ENCODE measurements at regions not wholly inside any gene's neighbourhood (a gene's known extent, or its start where the extent isn't known, plus 50 kb on each side); places are given as distances from the start of the nearest gene placed in this dataset.
"Not testable (repeated sequence)": the region's sequence is repeated elsewhere in the genome, so short reads cannot be mapped to it uniquely, and the experiment has no call there.

DNA sequence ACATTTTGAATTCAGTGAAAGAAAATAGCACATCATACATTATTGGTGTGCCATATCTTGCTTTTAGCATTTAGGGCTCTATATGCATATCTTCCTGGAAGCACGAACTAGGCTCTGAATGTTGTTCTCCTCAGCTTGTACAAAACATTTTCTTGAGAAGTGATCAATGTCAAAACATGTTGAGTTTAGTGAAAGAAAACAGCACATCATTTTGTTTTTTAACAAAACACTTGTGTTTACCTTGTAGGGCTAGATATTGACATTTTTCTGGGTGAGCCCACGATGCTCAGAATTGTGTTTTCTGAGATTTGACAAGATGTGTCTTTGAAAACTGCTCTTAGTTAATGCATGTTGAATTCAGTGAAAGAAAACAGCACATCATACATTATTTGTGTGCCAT is 81.0 kb downstream of the ASCL4 start:
- H3K27ac Mint-ChIP-seq, result no peak overlapping the region
- intact Hi-C loops (cut with DNase I, micrococcal nuclease), result no loop called here
- no peak overlapping the region for H3K4me3 Mint-ChIP-seq
- ChIA-PET POLR2A (no interaction called here), CTCF (interaction anchor here (0.6 kb wide), 1 partner anchor 157 kb away, joined by 3 read pairs; no protein-coding TSS in a partner anchor)
- no peaks in the 10 kb centered on the region for H3K36me3 Mint-ChIP-seq (ENCODE audit: low read depth)
- peaks cover 25% of the 10 kb centered on the region for H3K27me3 Mint-ChIP-seq
- no peaks in the 10 kb centered on the region for H3K4me1 Mint-ChIP-seq
- no peaks in the 10 kb centered on the region for H3K9me3 Mint-ChIP-seq (ENCODE audit: low read depth)
- DNase-seq, result no peak
- no peak for ATAC-seq

- H3K27ac Mint-ChIP-seq, result no peak overlapping the region
- no peaks in the 10 kb centered on the region for H3K9me3 Mint-ChIP-seq (ENCODE audit: low read depth)
- CTCF ChIA-PET, result no interaction called here
- H3K27me3 Mint-ChIP-seq, result peaks cover 30% of the 10 kb centered on the region
- intact Hi-C loops (cut with DNase I, micrococcal nuclease), result no loop called here
- POLR2A ChIA-PET, result no interaction called here
- no peak for ATAC-seq
- DNase-seq, result no peak
- H3K36me3 Mint-ChIP-seq (ENCODE audit: low read depth), result no peaks in the 10 kb centered on the region
- H3K4me1 Mint-ChIP-seq, result no peaks in the 10 kb centered on the region
- no peak overlapping the region for H3K4me3 Mint-ChIP-seq
Measured at GRCh38 chr12:107856096-107856495, 81.6 kb downstream of the ASCL4 start.

GRCh38 chr12:107857191-107857590 is 82.7 kb downstream of the ASCL4 start:
- no peaks in the 10 kb centered on the region for H3K4me1 Mint-ChIP-seq
- H3K27me3 Mint-ChIP-seq, result peaks cover 31% of the 10 kb centered on the region
- ATAC-seq (no peak), DNase-seq (no peak)
- POLR2A ChIA-PET, result no interaction called here
- no peak overlapping the region for H3K27ac Mint-ChIP-seq
- H3K36me3 Mint-ChIP-seq (ENCODE audit: low read depth), result no peaks in the 10 kb centered on the region
- CTCF ChIA-PET, result no interaction called here
- no peak overlapping the region for H3K4me3 Mint-ChIP-seq
- intact Hi-C loops (cut with DNase I, micrococcal nuclease), result no loop called here
- no peaks in the 10 kb centered on the region for H3K9me3 Mint-ChIP-seq (ENCODE audit: low read depth)

DNA sequence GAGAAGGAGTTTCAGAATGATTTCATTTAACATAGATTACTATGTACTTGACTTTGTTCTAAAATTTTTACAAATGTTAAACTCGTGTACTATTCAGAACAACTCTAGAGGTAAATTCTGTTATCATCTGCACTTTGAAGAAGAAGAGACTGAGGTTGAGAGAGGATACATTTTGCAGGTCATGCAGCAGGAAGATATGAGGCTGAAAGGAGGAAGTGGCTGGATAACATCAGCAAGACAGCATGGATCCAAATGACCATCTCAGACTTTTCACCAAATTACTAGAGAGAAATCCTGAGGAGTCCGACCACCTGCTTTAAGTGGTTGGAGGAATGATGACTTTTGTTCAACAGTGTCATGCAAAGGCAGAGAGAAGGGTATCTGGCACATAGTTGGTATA is 84.9 kb downstream of the ASCL4 start:
- intact Hi-C loops (cut with DNase I, micrococcal nuclease), result no loop called here
- Mint-ChIP-seq H3K9me3 (ENCODE audit: low read depth) (no peaks in the 10 kb centered on the region), H3K36me3 (ENCODE audit: low read depth) (no peaks in the 10 kb centered on the region), H3K4me3 (no peak overlapping the region), H3K27me3 (peaks cover 45% of the 10 kb centered on the region), H3K27ac (no peak overlapping the region), H3K4me1 (peaks cover 3% of the 10 kb centered on the region)
- no peak for DNase-seq
- POLR2A ChIA-PET, result no interaction called here
- CTCF ChIA-PET, result no interaction called here
- ATAC-seq, result no peak

- H3K36me3 Mint-ChIP-seq (ENCODE audit: low read depth), result no peaks in the 10 kb centered on the region
- peaks cover 50% of the 10 kb centered on the region for H3K27me3 Mint-ChIP-seq
- ATAC-seq (no peak), DNase-seq (no peak)
- intact Hi-C loops (cut with DNase I, micrococcal nuclease), result no loop called here
- H3K27ac Mint-ChIP-seq, result no peak overlapping the region
- POLR2A ChIA-PET, result no interaction called here
- H3K4me3 Mint-ChIP-seq, result no peak overlapping the region
- H3K9me3 Mint-ChIP-seq (ENCODE audit: low read depth), result no peaks in the 10 kb centered on the region
- H3K4me1 Mint-ChIP-seq, result peaks cover 3% of the 10 kb centered on the region
- CTCF ChIA-PET, result no interaction called here
Measured at GRCh38 chr12:107864235-107864634, 89.7 kb downstream of the ASCL4 start.

- POLR2A ChIA-PET; ATAC-seq; CTCF ChIA-PET; DNase-seq; H3K9me3 Mint-ChIP-seq (ENCODE audit: low read depth); H3K4me3 Mint-ChIP-seq; H3K27ac Mint-ChIP-seq; H3K36me3 Mint-ChIP-seq (ENCODE audit: low read depth); H3K4me1 Mint-ChIP-seq; intact Hi-C loops (cut with DNase I, micrococcal nuclease): not testable (repeated sequence)
- peaks cover 50% of the 10 kb centered on the region for H3K27me3 Mint-ChIP-seq
Measured at GRCh38 chr12:107864727-107865126, 90.2 kb downstream of the ASCL4 start.

DNA sequence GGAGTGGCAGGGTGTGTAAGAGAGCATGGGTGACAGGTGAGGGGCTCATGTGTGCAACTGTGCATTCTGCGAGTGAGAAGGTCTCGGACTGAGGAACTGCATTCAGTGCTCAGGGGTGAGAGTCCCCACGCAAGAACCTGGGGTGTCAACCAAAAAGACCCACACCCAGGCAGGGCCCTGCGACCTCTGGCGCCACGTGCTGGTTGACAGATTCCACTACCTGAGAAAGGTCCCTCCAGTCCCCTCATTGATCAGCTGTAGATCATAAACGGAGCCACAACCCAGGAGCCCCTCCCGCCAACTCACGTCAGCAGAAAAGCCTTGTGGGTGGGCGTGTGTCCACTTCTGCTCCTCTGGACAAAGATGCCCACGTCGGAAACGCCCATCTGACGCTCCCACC is 98.7 kb downstream of the ASCL4 start:
- no peaks in the 10 kb centered on the region for H3K4me1 Mint-ChIP-seq
- H3K27me3 Mint-ChIP-seq, result peaks cover 23% of the 10 kb centered on the region
- no peak overlapping the region for H3K4me3 Mint-ChIP-seq
- no peak overlapping the region for H3K27ac Mint-ChIP-seq
- DNase-seq (no peak), ATAC-seq (no peak)
- intact Hi-C loops (cut with DNase I, micrococcal nuclease), result no loop called here
- H3K9me3 Mint-ChIP-seq (ENCODE audit: low read depth), result no peaks in the 10 kb centered on the region
- ChIA-PET CTCF (no interaction called here), POLR2A (no interaction called here)
- H3K36me3 Mint-ChIP-seq (ENCODE audit: low read depth), result no peaks in the 10 kb centered on the region

DNA sequence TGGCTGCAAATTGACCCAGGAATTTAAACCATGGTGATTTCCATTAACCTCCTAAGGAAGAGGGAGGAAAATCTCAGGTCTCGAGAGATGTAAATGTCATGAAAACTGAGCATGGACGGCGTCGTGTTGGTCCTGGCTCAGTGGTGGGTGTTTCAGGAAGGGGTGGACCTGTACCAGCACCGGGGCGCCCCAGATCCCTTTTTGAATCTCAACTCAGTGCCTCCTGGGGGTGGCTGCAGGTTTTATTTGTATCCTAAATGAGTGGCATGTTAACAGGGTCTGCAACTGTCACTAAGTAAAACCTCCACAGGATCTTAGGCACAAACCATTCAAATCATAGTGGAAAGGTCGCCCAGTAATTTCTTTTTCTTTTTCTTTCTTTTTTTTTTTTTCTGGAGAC is 101.3 kb downstream of the ASCL4 start:
- peaks cover 15% of the 10 kb centered on the region for H3K27me3 Mint-ChIP-seq
- no peak for ATAC-seq
- ChIA-PET POLR2A (no interaction called here), CTCF (no interaction called here)
- H3K9me3 Mint-ChIP-seq (ENCODE audit: low read depth), result no peaks in the 10 kb centered on the region
- no peaks in the 10 kb centered on the region for H3K4me1 Mint-ChIP-seq
- no peaks in the 10 kb centered on the region for H3K36me3 Mint-ChIP-seq (ENCODE audit: low read depth)
- intact Hi-C loops (cut with DNase I, micrococcal nuclease), result no loop called here
- no peak for DNase-seq
- H3K4me3 Mint-ChIP-seq, result no peak overlapping the region
- no peak overlapping the region for H3K27ac Mint-ChIP-seq

DNA sequence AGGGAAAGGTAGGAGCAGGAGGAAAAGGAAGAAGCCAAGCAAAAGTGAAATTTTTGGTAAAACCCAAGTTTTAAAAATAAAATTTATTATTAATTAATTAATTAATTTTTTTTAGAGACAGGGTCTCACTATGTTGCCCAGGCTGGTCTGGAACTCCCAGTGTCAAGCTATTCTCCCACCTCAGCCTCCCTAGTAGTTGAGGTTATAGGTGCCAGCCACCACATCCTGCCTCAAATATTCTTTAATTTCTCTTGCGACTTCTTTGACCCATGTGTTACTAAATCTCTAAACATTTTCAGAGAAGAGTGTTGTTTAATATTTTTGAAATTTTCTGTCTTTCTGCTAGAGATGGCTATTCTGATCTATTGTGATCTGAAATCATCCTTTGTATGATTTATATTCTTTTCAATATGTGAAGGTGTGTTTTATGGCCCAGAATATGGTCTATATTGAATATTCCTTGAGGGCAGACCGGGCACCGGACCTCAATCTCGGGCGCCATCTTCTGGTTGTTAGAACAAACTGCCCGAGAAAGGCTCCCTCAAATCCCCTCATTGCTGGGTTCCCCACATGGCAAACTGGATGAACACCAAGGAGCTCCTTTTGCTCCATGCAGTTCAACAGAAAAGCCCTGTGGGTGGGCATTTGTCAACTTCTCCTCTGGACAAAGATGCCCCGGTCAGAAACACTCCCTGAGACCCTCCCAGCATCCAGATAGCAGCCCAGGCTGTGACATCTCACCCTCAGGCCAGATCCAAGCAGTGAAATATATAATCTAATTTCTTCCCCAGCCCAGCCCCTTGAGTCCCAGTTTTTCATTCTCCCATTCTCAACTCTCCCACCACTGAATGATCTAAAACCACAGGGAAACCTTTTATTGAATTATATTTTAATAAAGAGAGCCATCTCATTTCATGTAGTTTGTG is 110.5 kb downstream of the ASCL4 start:
- Mint-ChIP-seq H3K9me3 (ENCODE audit: low read depth) (no peaks in the 10 kb centered on the region), H3K27ac (no peak overlapping the region), H3K4me1 (no peaks in the 10 kb centered on the region), H3K4me3 (no peak overlapping the region), H3K36me3 (ENCODE audit: low read depth) (no peaks in the 10 kb centered on the region), H3K27me3 (peaks cover 4% of the 10 kb centered on the region)
- CTCF ChIA-PET, result interaction anchor here (0.5 to 1.9 kb wide), 11 partner anchors 8 to 1461 kb away, joined by 3 to 5 read pairs (median 4); no protein-coding TSS in a partner anchor
- ATAC-seq, result peak; percentile 76
- POLR2A ChIA-PET, result no interaction called here
- intact Hi-C loops (cut with DNase I, micrococcal nuclease), result loop anchor here (1.0 to 10.0 kb wide), 6 partner anchors 124 to 760 kb away; partner anchors contain the start of gene PRDM4 (in 2 of the 2)
- DNase-seq, result peak; percentile 71

- Mint-ChIP-seq H3K4me1 (no peaks in the 10 kb centered on the region), H3K9me3 (ENCODE audit: low read depth) (no peaks in the 10 kb centered on the region), H3K4me3 (no peak overlapping the region), H3K27ac (no peak overlapping the region), H3K36me3 (ENCODE audit: low read depth) (no peaks in the 10 kb centered on the region), H3K27me3 (peaks cover 6% of the 10 kb centered on the region)
- DNase-seq (no peak), ATAC-seq (no peak)
- ChIA-PET CTCF (no interaction called here), POLR2A (no interaction called here)
- intact Hi-C loops (cut with DNase I, micrococcal nuclease), result loop anchor here (10.0 kb wide), 2 partner anchors 754 to 764 kb away; no protein-coding TSS in a partner anchor
Measured at GRCh38 chr12:107888789-107889188, 114.3 kb downstream of the ASCL4 start.

DNA sequence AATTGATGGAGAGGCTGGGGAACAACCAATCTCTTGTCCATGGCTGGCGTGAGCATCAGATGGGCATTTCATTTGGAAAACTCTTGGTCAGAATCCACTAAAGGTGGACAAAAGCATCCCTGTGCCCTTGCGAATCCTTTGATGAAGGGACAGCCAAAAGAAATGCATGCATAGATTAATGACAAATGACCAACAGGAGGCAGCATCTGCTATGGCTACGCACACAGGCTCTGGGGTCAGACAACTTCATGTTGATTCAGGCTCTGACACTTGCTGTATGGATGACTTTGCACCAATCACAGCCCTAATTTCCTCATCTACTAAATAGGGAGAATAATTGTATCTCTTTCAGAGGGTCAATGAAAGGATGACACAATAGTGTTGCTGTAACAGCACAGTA is 117.5 kb downstream of the ASCL4 start:
- no peaks in the 10 kb centered on the region for H3K36me3 Mint-ChIP-seq (ENCODE audit: low read depth)
- intact Hi-C loops (cut with DNase I, micrococcal nuclease), result loop anchor here in 1 of 2 experiments (2.0 kb wide), 1 partner anchor 21 kb away; no protein-coding TSS in a partner anchor
- no peak for ATAC-seq
- no peaks in the 10 kb centered on the region for H3K4me1 Mint-ChIP-seq
- H3K27ac Mint-ChIP-seq, result no peak overlapping the region
- no peaks in the 10 kb centered on the region for H3K9me3 Mint-ChIP-seq (ENCODE audit: low read depth)
- no peak overlapping the region for H3K4me3 Mint-ChIP-seq
- no peak for DNase-seq
- ChIA-PET POLR2A (no interaction called here), CTCF (no interaction called here)
- H3K27me3 Mint-ChIP-seq, result peaks cover 6% of the 10 kb centered on the region

GRCh38 chr12:107894589-107894988 is 120.1 kb downstream of the ASCL4 start:
- ATAC-seq (no peak), DNase-seq (no peak)
- CTCF ChIA-PET, result no interaction called here
- Mint-ChIP-seq H3K4me1 (no peaks in the 10 kb centered on the region), H3K36me3 (ENCODE audit: low read depth) (no peaks in the 10 kb centered on the region), H3K27ac (no peak overlapping the region), H3K4me3 (no peak overlapping the region), H3K27me3 (peaks cover 11% of the 10 kb centered on the region), H3K9me3 (ENCODE audit: low read depth) (no peaks in the 10 kb centered on the region)
- intact Hi-C loops (cut with DNase I, micrococcal nuclease), result no loop called here
- POLR2A ChIA-PET, result interaction anchor here (0.6 kb wide), 1 partner anchor 268 kb away, joined by 3 read pairs; no protein-coding TSS in a partner anchor

Measured in activated CD4-positive, alpha-beta T cell treated with anti-CD3 and anti-CD28 coated beads for 36 hours (primary cell).